NT2/D1 (cell line): ENCODE measurements at regions not wholly inside any gene's neighbourhood (a gene's known extent, or its start where the extent isn't known, plus 50 kb on each side); places are given as distances from the start of the nearest gene placed in this dataset.

ENCODE experiments used
- SUZ12 ChIP-seq: IDR thresholded peaks from 2 replicates; pipeline ENCODE4 v1.6.1; 2011; ENCODE audit not compliant: insufficient read length, insufficient read depth; ENCODE audit errors: extremely low read depth
- YY1 ChIP-seq: IDR thresholded peaks from 2 replicates; pipeline ENCODE4 v1.6.1; 2011; ENCODE audit not compliant: insufficient read length, insufficient read depth
- ZNF274 ChIP-seq: IDR thresholded peaks from 2 replicates; pipeline ENCODE4 v1.6.1; 2011; ENCODE audit warnings: mild to moderate bottlenecking, low read depth, low read length

DNA sequence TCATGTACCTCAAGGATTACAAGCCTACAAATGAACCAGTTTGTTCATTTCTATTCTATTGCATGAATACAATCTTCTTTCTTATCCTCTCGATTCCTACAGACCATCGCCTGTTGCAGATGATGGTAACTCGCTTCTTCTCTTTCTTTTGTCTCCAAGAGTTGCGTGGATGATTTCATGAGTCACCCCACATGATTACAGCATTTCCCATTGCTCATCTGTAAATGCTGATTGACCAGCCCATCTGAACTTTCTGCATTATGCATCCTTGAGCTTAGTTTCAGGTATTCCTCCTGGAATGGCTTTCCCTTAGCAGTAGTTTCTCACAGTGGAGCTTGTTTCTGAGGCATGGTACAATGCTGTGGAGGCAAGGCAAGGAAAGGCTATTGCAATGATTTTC lies 109.6 kb upstream of the TOPAZ1 start:
- TF ChIP-seq ZNF274 (no peak), SUZ12 (no peak), YY1 (no peak)
